ENCODE measurements at regions not wholly inside any gene's neighbourhood (a gene's known extent, or its start where the extent isn't known, plus 50 kb on each side); places are given as distances from the start of the nearest gene placed in this dataset.

DNA sequence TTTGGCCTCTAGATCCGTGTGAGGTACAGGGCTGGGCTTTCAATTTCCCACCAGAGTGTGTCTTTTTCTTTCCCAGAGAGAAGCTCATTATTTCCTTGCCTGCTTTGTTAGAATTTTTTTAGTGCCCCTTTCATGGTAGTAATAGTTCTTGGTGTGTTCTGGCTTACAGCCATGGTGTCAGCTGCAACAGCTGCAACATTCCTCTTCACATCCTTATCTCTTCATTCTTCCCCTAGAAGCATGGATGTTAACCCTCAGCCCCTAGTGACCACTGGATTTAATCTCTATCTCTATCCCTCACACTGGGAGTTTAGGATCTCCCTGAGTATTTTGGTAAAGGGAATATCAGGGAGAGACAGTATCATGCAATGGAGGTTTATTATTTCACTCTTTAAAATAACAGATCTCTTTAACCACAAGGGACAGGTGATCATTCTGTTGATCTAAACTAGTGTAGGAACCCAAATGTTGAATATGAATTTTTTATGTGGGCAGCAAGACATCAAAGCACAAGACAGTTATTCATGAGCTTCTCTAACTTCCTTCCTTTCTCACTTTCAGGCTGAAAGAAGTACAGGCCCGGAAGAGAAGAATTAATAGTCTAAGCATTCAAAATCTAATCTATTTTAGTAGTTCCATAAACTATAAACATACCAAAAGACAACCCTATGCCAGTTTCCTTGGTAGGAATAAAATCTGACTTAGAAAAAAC, 160.2 kb downstream of the FAM170A start:
- no peak for DNase-seq (ENCODE audit: low spot score)

DNA sequence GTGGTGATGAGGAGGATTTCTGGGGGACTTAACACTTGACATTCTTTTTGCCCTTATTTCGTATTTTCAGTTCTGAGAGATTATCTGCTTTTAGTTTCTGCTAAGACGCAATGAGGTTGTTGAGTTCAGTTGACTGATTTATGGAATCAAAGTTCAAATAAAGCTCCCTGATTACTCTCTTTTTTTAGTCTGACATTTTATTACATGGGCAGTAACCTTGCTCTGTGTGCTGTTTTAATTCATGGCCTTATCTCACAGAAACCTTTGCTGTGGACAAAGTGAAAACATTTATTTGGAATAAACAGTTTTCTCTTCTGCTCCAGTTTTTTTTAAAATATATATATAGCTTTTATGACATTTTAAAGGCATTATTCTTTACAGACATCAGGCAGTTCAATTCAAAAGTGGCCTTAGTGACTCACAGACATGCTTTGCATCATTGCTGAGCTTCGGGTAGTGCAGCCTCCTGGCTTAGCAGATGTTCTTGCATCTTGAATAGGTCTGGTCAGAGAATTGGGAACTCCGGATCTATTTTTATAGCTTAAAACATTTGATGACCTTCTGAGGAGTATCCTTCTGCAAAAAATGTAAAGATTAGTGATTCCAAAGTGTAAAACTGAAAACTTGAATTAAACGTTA, 162.9 kb downstream of the FAM170A start:
- no peak for DNase-seq (ENCODE audit: low spot score)

DNA sequence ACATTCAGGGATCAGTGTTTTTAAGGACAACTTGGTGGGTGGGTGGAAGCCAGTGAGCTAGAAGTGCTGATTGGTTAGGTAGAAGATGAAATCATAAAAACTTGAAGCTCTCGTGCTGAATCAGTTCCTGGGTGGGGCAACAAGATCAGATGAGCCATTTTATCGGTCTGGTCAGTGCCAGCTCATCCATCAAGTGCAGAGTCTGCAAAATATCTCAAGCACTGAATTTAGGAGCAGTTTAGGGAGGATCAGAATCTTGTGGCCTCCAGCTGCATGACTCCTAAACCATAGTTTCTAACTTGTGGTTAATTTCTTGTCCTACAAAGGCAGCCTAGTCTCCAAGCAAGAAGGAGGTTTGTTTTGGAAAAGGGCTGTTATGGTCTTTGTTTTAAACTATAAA, 166.4 kb downstream of the FAM170A start:
- no peak for DNase-seq (ENCODE audit: low spot score)

DNA sequence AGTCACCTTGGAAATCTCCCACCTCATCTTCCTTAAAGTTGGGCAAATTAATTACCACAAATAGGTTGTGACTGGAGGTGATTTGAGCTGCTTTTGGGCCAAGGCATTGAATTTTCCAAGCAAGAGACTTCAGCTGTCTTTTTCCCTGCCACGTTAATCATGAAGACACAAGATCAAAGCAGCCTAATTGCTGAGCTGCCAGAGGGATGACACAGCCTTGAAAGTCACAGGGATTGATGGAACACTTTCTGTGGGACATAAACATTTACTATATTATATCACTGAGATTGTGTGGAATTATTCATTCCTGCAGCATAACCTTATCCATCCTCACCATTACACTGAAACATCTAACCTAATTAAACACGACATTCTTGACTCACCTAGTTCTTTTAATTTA, 172.2 kb downstream of the FAM170A start:
- no peak for DNase-seq (ENCODE audit: low spot score)

DNA sequence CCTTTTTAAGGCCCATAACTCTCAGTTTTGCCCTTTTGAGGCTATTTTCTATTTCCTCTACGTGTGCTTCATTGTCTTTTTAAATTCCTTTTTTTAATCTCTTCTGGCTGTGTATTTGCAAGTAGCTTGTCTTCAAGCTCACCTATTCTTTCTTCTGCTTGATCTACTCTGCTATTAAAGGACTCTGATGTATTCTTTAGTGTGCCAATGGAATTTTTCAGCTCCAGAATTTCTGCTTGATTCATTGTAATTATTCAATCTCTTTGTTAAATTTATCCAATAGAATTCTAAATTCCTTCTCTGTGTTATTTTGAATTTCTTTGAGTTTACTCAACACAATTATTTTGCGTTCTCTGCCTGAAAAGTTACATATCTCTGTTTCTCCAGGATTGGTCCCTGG, 178.7 kb downstream of the FAM170A start:
- no peak for DNase-seq (ENCODE audit: low spot score)

DNA sequence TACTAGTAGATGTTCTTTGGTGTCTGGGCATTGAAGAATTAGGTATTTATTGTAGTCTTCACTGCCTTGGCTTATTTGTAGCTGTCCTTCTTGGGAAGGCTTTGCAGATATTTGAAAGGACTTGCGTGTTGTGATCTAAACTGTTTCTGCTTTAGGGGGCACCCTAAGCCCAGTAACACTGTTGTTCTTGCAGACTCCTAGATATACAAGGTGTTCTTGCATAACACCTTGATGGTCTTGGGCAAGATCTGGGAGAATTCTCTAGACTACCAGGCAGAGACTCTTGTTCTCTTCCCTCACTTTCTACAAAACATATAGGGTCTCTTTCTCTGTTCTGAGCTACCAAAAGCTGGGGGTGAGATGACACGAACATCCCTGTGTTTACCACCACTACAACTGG, 179.1 kb downstream of the FAM170A start:
- DNase-seq (ENCODE audit: low spot score): no peak

DNA sequence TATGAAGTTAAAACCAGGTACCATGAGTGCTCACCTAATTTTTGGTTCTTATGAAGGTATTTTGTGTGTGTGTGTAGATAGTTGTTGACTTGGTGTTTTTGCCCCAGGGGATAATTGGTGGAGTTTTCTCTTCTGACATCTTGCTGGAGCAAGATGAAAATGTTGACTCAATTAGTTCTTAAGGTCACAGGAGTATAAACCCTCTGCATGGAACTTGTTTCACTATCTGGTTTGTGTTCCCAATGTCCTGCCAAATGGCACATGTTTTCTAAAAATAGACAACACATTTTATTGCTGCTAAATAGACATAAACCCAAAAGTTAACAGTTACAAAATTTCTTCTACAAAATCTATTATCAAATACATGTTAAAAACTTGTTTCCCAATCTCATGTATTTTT, 180.9 kb downstream of the FAM170A start:
- no peak for DNase-seq (ENCODE audit: low spot score)

DNA sequence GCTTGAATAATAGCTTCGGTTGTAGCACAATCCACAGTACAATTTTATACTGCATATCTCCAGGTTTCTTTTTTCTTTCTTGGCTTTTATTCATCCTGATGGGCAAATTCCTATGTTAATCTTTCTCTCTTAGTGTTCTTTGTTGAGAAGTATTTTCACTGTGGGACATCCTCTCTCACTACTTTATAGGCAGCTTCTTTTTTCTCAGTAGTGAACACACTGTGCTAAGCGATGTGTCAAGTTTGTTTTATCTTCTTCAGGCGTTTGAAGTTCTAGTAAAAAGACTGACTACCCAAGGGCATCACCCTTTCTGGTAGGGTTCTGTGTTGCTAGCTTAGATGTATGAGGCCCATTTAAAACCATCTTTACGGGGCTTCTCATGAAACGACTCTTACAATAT, 182.1 kb downstream of the FAM170A start:
- no peak for DNase-seq (ENCODE audit: low spot score)

DNA sequence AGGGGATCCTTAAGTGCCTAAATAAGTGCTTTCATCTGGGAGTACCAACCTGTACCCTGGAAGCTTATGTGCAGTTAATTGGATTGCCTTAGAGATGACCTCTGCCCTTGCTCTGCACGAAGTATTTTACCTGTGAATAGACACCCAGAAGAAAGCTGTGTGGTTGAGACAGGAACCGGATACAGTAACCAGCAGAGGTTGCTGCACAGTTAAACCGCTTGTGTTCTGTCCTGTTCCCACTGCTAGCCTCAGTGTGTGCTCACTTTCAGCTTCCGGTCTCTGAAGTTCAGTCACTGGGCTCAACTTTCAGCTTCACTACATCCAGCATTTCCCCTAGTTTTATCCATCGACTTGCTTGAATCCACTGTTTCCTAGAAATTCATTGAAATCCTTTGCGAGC, 185.3 kb downstream of the FAM170A start:
- no peak for DNase-seq (ENCODE audit: low spot score)

DNA sequence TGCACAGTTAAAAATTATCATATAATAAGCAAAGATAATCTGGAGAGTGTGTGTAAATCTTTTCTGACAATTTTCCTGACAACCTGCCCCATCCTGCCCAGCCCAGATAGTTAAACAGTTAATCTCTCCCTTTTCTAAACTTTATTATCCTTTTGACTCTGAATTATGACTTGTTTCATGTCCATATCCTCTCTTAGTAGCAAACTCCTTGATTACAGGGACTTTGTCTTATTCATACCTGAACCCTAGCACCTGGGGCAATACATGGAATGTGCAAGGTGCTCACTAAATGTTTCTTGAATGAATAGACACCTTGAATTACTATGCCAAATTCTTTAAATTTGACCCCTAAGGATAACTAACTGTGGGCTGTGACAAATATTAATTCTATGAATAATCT, 186.7 kb downstream of the FAM170A start:
- no peak for DNase-seq (ENCODE audit: low spot score)

DNA sequence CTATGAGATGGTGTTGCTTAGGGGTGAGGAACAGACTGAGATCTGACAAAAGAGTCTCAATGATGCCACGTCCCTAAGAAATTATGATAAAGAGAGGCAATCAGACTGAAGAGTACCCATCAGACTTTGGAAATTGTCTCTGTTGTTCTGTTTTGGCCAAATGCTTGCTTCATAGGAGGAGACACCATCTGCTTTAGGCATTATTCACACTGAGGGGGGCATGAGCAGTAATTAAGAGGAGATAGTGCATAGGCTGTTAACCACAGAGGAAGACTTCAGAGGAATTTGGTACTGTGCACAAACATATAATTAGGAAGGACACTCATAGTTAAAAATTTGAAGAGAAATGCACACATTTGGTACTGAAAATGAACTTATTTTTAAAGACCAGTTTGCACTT, 190.7 kb downstream of the FAM170A start:
- no peak for DNase-seq (ENCODE audit: low spot score)

DNA sequence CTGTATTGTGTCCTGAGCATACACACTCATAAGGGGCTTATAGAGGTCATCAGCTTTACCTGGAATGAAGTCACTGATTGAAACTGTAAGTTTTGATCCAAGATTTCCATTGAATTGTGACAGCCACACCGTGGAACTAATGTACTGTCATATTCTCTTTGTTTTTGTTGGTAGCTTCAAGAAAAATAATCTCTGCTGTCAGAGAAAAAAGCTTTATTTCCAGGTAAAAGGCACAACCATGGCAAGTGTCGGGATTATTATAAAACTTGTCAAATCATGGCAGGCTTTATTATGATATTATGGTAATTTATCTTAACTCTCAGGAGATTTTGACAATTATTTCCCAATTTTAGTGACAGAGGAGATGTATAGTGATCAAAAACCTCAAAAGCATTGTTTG, 191.2 kb downstream of the FAM170A start:
- DNase-seq (ENCODE audit: low spot score): no peak

DNA sequence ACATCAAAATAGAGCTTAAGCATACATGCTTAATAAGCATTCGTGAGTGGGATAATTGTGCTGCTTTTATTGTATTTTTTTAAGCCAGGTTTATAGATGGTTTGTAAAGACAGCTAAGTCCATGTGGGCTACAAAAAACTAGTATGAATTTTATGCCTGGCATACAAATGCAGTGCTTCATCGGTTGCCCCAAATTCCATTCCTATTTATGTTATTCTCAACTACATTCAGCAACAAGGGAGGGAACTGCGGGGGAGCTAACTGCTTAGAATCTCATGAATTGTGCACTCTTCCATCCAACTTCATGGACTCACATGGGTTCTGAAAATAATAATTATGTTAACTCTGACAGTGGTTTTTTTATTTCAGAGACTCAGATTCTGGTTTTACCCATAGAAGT, 199.2 kb downstream of the FAM170A start:
- DNase-seq (ENCODE audit: low spot score): no peak

DNA sequence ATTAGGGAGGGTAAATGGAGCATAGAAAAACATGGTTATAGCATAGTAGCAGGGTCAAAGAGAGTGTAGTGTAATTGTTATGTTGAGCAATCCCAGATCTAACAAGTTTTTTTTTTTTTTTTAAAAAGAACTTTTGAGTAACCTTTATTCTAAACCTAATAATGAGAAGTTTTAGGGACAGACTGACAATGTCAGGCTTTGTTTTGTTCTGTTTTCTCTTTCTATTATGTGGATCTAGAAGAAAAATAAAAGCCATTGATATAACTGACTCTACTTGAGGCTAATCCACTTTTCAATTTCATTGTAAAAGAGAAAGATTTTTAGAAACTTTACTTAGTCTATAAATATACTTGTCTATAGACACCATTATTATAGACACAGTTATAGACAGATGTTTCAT, 200.0 kb downstream of the FAM170A start:
- no peak for DNase-seq (ENCODE audit: low spot score)

DNA sequence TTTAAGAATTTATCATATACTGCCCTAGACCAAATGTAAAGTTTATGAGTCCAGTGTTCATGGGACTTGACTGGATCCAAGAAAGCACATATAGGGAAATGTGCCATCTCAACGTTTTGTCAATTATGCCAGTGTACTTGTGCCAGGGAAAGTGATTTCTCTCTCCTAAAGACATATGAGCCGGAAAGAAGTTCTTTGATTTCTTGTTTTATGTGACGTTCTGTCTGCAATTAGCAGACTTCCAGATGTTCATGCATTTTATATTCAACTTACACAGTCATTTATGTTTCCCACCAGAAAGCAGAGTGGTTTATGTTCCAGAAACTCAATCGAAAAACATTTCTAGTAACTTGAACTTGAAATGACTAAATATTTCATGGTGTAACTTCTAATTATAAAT, 203.8 kb downstream of the FAM170A start:
- no peak for DNase-seq (ENCODE audit: low spot score)

DNA sequence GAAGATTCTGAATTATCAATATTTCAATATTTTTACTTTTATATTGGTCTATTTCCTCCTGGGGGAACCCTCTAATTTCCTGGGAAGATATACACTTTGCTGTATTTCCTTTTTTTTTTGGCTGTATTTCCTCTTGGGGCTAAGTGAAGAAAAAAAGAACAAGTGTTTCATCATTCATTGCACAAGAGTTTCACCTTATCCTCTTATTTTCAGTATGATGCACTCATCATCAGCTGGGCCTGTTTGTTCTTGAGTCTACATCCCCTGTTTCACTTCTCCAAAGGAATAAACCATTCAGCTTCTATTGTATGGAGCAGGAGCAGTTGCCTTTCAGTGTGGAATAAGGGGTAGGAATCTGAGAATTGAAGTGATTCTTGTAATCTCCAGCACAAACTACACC, 210.8 kb downstream of the FAM170A start:
- DNase-seq (ENCODE audit: low spot score): no peak

DNA sequence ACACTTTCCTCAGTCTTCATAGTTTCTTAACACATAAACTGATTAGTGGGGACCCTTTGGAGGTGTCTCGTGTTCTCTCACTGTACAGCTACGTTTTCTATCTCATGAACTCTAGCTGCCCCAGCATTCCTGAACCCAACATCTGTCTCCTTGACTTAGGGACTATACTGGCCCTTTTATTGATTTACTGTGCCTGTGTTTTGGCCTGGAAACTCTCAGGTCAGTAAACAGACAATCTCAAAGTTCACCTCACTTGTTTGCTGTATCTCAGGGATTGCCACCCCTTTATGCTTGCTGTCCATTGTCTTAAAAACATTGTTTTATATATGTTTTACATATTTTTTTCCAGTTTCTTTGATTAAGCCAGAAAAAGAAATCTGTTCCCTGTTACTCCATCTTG, 222.8 kb downstream of the FAM170A start:
- DNase-seq (ENCODE audit: low spot score): no peak

DNA sequence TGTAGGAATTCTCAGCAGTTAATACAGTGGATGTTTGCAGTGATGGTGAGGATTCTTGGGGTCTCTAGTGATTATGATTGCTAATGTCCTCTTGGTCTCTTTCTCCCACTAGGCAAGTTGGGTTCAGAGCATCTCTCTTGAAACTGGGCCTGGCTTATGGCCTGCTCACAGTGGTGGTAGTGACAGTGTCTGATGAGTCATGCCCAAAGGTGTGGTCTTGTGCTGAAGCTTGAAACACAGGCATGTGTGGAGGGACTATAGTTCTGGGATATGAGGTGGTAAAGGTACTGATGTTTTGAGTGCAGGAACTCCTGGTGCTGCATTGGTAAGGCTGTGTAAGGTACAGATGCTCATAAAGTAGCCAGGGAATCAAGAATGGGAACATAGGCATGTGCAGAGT, 231.1 kb downstream of the FAM170A start:
- no peak for DNase-seq (ENCODE audit: low spot score)

DNA sequence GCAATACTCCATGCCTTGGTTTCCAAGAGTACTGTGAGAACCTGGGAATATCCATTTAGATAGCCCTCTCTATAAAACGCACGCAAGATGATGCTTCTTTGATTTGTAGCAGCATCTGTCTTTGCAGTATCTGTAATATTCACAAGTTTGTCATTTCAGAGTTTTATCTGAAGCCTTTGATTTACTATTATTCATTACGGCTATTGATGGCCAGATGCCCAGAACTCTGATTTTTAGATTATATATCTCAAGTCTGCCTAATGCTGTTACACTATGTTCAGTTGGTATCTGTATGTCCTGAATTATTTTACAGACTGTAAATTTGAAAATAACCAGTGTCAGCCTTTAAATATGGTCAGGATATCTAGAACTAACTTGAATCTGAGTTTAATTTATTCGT, 233.3 kb downstream of the FAM170A start:
- no peak for DNase-seq (ENCODE audit: low spot score)

DNA sequence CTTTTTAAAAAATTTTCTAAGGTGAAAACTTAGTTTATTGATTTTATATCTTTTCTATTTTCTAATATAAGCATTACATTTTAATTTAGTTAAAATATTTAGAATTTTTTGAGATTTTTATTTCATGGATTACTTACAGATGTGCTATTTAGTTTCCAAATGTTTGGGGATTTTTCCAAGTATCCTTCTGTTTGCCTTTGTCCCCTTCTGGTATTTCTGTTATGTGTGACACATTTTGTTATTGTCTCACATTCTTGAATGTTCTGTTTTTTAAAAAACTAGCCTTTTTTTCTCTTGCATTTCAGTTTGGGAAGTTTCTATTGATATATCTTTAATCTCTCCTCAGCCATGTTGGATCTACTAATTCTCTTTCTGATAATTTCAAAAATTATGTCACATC, 234.9 kb downstream of the FAM170A start:
- no peak for DNase-seq (ENCODE audit: low spot score)

DNA sequence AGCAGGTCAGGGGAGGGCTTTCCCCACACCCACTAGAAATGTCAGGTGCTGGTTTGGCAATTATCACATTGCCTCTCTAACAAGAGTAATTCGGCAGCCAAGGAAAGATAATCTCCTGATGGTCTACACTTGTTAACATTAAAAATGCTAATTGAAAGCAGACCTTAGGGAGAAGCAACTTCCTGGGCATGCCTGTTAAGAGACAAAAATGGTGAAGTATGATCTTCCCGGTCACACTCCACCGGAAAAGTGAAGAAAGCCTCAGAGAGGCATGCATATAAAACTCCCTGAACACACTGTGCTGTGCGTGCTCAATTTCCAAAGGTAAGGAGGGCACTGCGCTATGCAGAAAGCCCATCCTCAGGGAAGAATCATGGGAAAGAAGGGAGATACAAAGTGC, 244.3 kb downstream of the FAM170A start:
- no peak for DNase-seq (ENCODE audit: low spot score)

DNA sequence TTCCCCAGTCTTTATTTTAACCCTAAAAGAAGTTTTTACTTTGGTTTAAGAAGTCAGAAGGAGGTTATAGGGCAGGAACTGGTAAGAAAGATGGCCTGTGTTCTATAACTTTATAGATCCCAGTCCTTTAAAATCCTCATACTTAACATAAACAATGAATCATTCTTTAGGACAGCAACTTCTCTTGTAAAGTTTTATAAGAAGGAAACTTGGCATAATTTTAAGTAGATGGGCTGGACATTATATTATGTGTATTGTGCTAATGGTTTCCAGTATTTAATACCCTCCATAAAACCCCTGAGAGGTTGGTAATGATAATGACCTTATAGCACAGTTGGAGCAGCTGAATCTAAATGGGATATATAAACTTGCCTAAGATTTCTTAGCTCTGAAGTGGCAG, 247.2 kb downstream of the FAM170A start:
- no peak for DNase-seq (ENCODE audit: low spot score)

DNA sequence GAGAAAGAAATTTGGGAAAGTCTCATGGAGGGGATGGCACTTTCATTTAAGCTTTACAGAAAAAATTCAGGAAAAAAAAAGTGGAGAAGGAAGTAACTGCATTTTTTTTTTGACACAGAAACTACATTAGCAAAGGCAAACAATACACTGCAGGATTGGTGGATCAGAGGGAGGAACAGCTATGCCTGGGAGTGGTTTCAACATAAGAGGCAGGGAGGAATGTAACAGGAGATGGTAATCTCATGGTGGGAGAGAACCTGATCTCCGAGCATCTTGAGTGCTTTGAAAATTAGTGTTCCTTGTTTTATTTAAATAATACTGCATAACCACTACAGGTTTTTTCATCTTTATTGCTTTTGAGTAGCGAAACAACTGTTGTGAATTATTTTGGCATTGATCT, 249.4 kb downstream of the FAM170A start:
- DNase-seq (ENCODE audit: low spot score): no peak

DNA sequence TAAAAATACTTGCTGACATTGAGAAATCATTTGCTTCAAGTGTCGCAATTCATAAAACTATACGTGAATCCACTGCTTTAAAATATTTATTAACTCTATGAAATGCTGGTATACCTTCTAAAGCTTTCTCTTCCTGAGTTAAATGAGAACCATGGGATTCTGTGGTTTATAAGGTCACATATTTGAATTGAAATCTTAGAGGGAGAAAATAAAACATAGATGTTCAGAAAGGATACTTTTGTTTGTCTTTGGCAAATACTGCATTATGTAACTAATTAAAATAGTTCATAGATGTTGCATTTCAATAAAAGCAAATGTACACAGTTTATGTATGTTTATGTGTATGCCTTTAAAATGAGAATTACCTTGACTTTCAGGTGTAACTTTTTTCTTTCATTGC, 250.1 kb downstream of the FAM170A start:
- DNase-seq (ENCODE audit: low spot score): no peak
